ENCODE measurements at regions not wholly inside any gene's neighbourhood (a gene's known extent, or its start where the extent isn't known, plus 50 kb on each side); places are given as distances from the start of the nearest gene placed in this dataset.

DNA sequence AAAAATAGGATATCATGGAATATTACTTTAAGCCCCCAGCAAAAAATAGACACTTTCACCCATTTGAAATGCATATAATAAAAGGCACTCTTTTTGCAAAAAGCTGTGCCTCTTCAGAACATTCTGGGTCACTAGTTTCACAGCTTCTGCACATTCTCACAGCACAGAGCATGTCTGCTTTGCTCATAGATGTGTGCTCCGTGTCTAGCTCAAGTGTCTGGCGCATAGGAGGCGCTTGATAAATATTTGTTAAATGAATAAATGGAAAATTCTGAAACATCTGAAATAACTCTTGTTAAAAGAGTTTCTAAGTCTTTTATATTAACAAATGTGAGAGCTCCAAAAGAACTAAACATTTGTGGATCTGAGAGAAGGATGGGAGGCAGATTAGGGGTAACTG lies 275.2 kb downstream of the PTTG2 start:
- TF ChIP-seq YY1 (IDR thresholded peaks at IDR 0.05; ENCODE audit: insufficient read depth, insufficient read length) (no peak), ZNF274 (IDR thresholded peaks at IDR 0.05; ENCODE audit: low read depth, low read length) (no peak), SUZ12 (IDR thresholded peaks at IDR 0.05; ENCODE audit: extremely low read depth, insufficient read depth, insufficient read length) (no peak)
